Activated CD4-positive, CD25-positive, alpha-beta regulatory T cell treated with anti-CD3 and anti-CD28 coated beads, Interleukin-2, amount 50 U/mL, for 72 hours (primary cell): ENCODE measurements at regions not wholly inside any gene's neighbourhood (a gene's known extent, or its start where the extent isn't known, plus 50 kb on each side); places are given as distances from the start of the nearest gene placed in this dataset.
"Not testable (repeated sequence)": the region's sequence is repeated elsewhere in the genome, so short reads cannot be mapped to it uniquely, and the experiment has no call there.

Experiments
- DNase-seq: peaks from one replicate; pipeline ENCODE4 v3.0.0; 2021

GRCh38 chrX:128739539-128739938 is 687.3 kb upstream of the ACTRT1 start:
- DNase-seq = no peak

GRCh38 chrX:128728943-128729342 is 676.7 kb upstream of the ACTRT1 start:
- DNase-seq = no peak

GRCh38 chrX:128717635-128718578 is 665.7 kb upstream of the ACTRT1 start:
- DNase-seq = no peak

GRCh38 chrX:128714425-128714824 is 662.2 kb upstream of the ACTRT1 start:
- DNase-seq = no peak

GRCh38 chrX:128699716-128700285 is 647.6 kb upstream of the ACTRT1 start:
- no peak for DNase-seq

GRCh38 chrX:128698573-128699181 is 646.5 kb upstream of the ACTRT1 start:
- no peak for DNase-seq

GRCh38 chrX:128691872-128692271 is 639.7 kb upstream of the ACTRT1 start:
- DNase-seq = no peak

GRCh38 chrX:128685387-128685786 is 633.2 kb upstream of the ACTRT1 start:
- no peak for DNase-seq

GRCh38 chrX:128676651-128677050 is 624.4 kb upstream of the ACTRT1 start:
- DNase-seq = no peak

GRCh38 chrX:128674326-128675086 is 622.3 kb upstream of the ACTRT1 start:
- DNase-seq = not testable (repeated sequence)

- DNase-seq = no peak
These were observed 612.0 kb upstream of the ACTRT1 start for GRCh38 chrX:128664211-128664610.

- no peak for DNase-seq
These were observed 601.4 kb upstream of the ACTRT1 start for GRCh38 chrX:128653524-128654060.

GRCh38 chrX:128650326-128650725 is 598.1 kb upstream of the ACTRT1 start:
- no peak for DNase-seq

- DNase-seq = no peak
These were observed 582.6 kb upstream of the ACTRT1 start for GRCh38 chrX:128634754-128635153.

- no peak for DNase-seq
These were observed 571.2 kb upstream of the ACTRT1 start for GRCh38 chrX:128623361-128623760.

- DNase-seq = no peak
These were observed 570.1 kb upstream of the ACTRT1 start for GRCh38 chrX:128622296-128622695.

GRCh38 chrX:128619490-128619889 is 567.3 kb upstream of the ACTRT1 start:
- DNase-seq = no peak

- no peak for DNase-seq
These were observed 564.7 kb upstream of the ACTRT1 start for GRCh38 chrX:128616933-128617332.

GRCh38 chrX:128606817-128607216 is 554.6 kb upstream of the ACTRT1 start:
- DNase-seq = not testable (repeated sequence)

GRCh38 chrX:128606357-128606756 is 554.2 kb upstream of the ACTRT1 start:
- not testable (repeated sequence) for DNase-seq

- DNase-seq = no peak
These were observed 549.5 kb upstream of the ACTRT1 start for GRCh38 chrX:128601706-128602105.

GRCh38 chrX:128599632-128600031 is 547.4 kb upstream of the ACTRT1 start:
- no peak for DNase-seq

- no peak for DNase-seq
These were observed 529.8 kb upstream of the ACTRT1 start for GRCh38 chrX:128582036-128582435.
